Testis (tissue), 2 donors: ENCODE measurements at regions not wholly inside any gene's neighbourhood (a gene's known extent, or its start where the extent isn't known, plus 50 kb on each side); places are given as distances from the start of the nearest gene placed in this dataset.

ENCODE experiments used
- CTCF ChIP-seq, 3 experiments: fragments of 450-650 bp in 2 of 3; fragments of 200-600 bp in 1 of 3; sonication (generic) in 1 of 3; IDR thresholded peaks; one replicate each; pipeline ENCODE4 v1.5.1; 2016 to 2019; ENCODE audit warnings: antibody characterized with exemption in 3 of 3, mild to moderate bottlenecking in 2 of 3, moderate library complexity in 1 of 3
- POLR2A ChIP-seq: fragments of 450-650 bp; IDR thresholded peaks from one replicate; pipeline ENCODE4 v1.6.1; 2017; ENCODE audit warnings: antibody characterized with exemption, mild to moderate bottlenecking, moderate library complexity

- TF ChIP-seq CTCF (IDR thresholded peaks at IDR 0.05): no peak
- no peak for TF ChIP-seq POLR2A
These were observed 1227.6 kb upstream of the EPHA6 start for GRCh38 chr3:95586754-95587153.
